LNCaP clone FGC (cell line): ENCODE measurements at regions not wholly inside any gene's neighbourhood (a gene's known extent, or its start where the extent isn't known, plus 50 kb on each side); places are given as distances from the start of the nearest gene placed in this dataset.
A peak's percentile ranks its signal among the peaks of the same experiment; 100 is the strongest.

Experiments
- DNase-seq: peaks from one replicate; pipeline ENCODE4 v3.0.0-alpha.2; 2011; ENCODE audit warnings: low read depth
- H3K4me3 ChIP-seq: 2 replicates; pipeline ENCODE4 v1.5.1; 2011; ENCODE audit warnings: mild to moderate bottlenecking, low read depth, low read length, control low read depth
- CTCF ChIP-seq: IDR thresholded peaks from 2 replicates; pipeline ENCODE4 v1.5.1; 2012; ENCODE audit warnings: mild to moderate bottlenecking; ENCODE audit not compliant: control insufficient read depth, insufficient read depth; ENCODE audit errors: extremely low read depth

- no peak for TF ChIP-seq CTCF
- no peak overlapping the region for H3K4me3 ChIP-seq
- DNase-seq, result peak; percentile 65
Observed at GRCh38 chr10:8128511-8128910, 74.0 kb downstream of the GATA3 start.

- H3K4me3 ChIP-seq, result no peak overlapping the region
- DNase-seq, result no peak
- no peak for TF ChIP-seq CTCF
Observed at GRCh38 chr10:8129438-8129837, 75.0 kb downstream of the GATA3 start.

GRCh38 chr10:8130973-8131911, 76.8 kb downstream of the GATA3 start:
- no peak overlapping the region for H3K4me3 ChIP-seq
- no peak for DNase-seq
- TF ChIP-seq CTCF, result no peak

- DNase-seq, result no peak
- TF ChIP-seq CTCF, result no peak
- no peak overlapping the region for H3K4me3 ChIP-seq
Observed at GRCh38 chr10:8133146-8133545, 78.7 kb downstream of the GATA3 start.

- TF ChIP-seq CTCF, result no peak
- H3K4me3 ChIP-seq, result no peak overlapping the region
- DNase-seq, result no peak
Observed at GRCh38 chr10:8136736-8137135, 82.2 kb downstream of the GATA3 start.

GRCh38 chr10:8137272-8137681, 82.8 kb downstream of the GATA3 start:
- TF ChIP-seq CTCF, result no peak
- no peak for DNase-seq
- no peak overlapping the region for H3K4me3 ChIP-seq
